Heart left ventricle (tissue), 16 donors: ENCODE measurements at regions not wholly inside any gene's neighbourhood (a gene's known extent, or its start where the extent isn't known, plus 50 kb on each side); places are given as distances from the start of the nearest gene placed in this dataset.
A peak's percentile ranks its signal among the peaks of the same experiment; 100 is the strongest.

Experiments
- ATAC-seq, 4 donors: fragments of 200-7000 bp; cut with Tn5 transposase; one replicate each; pipeline ENCODE4 v1.9.1; 2020 to 2022; ENCODE audit warnings: moderate library complexity in 4 of 4, mild to moderate bottlenecking in 3 of 4, moderate number of reproducible peaks in 1 of 4
- DNase-seq, 5 donors: peaks; one replicate each; pipeline ENCODE4 v3.0.0-alpha.2; 2020
- H3K27ac ChIP-seq, 12 donors: fragments of 200-600 bp; sonication (generic) in 4 of 12; one replicate each; pipeline versions ENCODE4 v1.5.0 to v1.8.0; 2016 to 2022; ENCODE audit warnings: mild to moderate bottlenecking in 2 of 12
- H3K27me3 ChIP-seq, 9 donors: fragments of 200-600 bp; sonication (generic) in 2 of 9; one replicate each; pipeline versions ENCODE4 v1.5.1 to v1.8.0; 2016 to 2022; ENCODE audit warnings: mild to moderate bottlenecking in 3 of 9
- H3K36me3 ChIP-seq, 9 donors: fragments of 200-600 bp; sonication (generic) in 2 of 9; one replicate each; pipeline versions ENCODE4 v1.5.0 to v1.8.0; 2018 to 2022; ENCODE audit warnings: mild to moderate bottlenecking in 2 of 9
- H3K4me1 ChIP-seq, 12 donors: fragments of 200-600 bp; sonication (generic) in 4 of 12; one replicate each; pipeline versions ENCODE4 v1.5.0 to v1.8.0; 2016 to 2022; ENCODE audit warnings: mild to moderate bottlenecking in 3 of 12
- H3K4me3 ChIP-seq, 12 donors: fragments of 200-600 bp; sonication (generic) in 4 of 12; one replicate each; pipeline versions ENCODE4 v1.5.0 to v1.8.0; 2017 to 2022; ENCODE audit warnings: mild to moderate bottlenecking in 9 of 12, moderate library complexity in 4 of 12
- H3K9me3 ChIP-seq, 12 donors: fragments of 200-600 bp; sonication (generic) in 4 of 12; one replicate each; pipeline versions ENCODE4 v1.5.0 to v1.8.0; 2016 to 2022; ENCODE audit warnings: mild to moderate bottlenecking in 1 of 12
- POLR2A ChIP-seq, 2 donors: fragments of 450-650 bp; IDR thresholded peaks; one replicate each; pipeline ENCODE4 v1.6.1; 2017; ENCODE audit warnings: antibody characterized with exemption in 2 of 2, mild to moderate bottlenecking in 2 of 2, moderate library complexity in 2 of 2
- WGBS, 4 donors: extraction: QIAGEN DNeasy Blood & Tissue Kit in 2 of 4; methylation state at CpG; one replicate each; pipeline versions ENCODE4 v1.1.5 to v1.1.7; 2013 to 2018; 5-methylcytosine and 5-hydroxymethylcytosine counted together
- intact Hi-C, 10 donors: fragments of 100-400 bp; cut with DNase I; formaldehyde crosslinking; loops; one replicate each; pipeline versions ENCODE4 v1.11.1 to v1.14.2; 2022
- TF ChIP-seq, protein P1 (sequence below), 12 donors: fragments of 200-600 bp; sonication (generic) in 4 of 12; IDR thresholded peaks; one replicate each; pipeline versions ENCODE4 v1.5.0 to v1.8.0; 2018 to 2022; ENCODE audit warnings: antibody characterized with exemption in 12 of 12, mild to moderate bottlenecking in 5 of 12
- donor health status: ischemic (EF 13 %, LVEDD 7.1; RV severe dilation, severe dysfunction).
- donor health status: healthy with polysubstance abuse.
- donor health status: DM: no; HTN: yes; CAD: no.
- donor health status: DM: no; HTN: no; CAD: no.
- donor health status: ischemic (EF 25% LVEDD 6.9; RV normal size, moderate dysfunction).
- donor health status: ischemic (EF 25% LVEDD 5.7; RV mildly dilated, moderate dysfunction).
- donor health status: healthy.
- donor health status: DM: yes; HTN: yes; CAD: no.
- donor health status: ischemic (EF 35%, LVEDD 5.7; RV mildly dilated, moderate dysfunction).
- donor health status: nonischemic (EF 11% LVEDD 7.7; RV severe dilation, severe dysfunction).
- donor health status: DM: yes; HTN: yes; CAD: no.
- donor health status: PGD.
- donor health status: ischemic (EF 29% LVEDD 5.4; RV normal size, mild dysfunction).
- donor health status: nonischemic (EF 23%, LVEDD 6.1; RV moderate dilation, normal function).

DNA sequence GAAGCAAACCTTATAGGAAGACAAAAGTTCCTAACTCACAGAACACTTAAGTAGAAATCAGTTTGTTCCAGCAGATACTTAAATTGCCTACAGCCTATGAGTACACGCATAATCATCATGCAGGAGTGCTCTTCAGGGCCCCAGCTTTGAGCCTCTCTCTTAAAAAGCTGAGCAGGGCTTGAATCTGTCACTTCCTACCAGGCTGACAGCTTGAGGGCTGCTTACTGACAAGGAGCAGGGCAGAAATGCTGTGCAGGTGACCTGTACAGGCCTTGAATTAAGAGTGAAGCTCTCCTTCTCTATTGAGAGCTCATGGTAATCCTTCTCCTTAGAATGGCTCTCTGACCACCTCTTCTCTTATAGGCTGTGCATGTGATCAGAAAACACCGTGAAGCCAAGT is 66.5 kb upstream of the MAST4 start:
- intact Hi-C loops: no loop called here
- Histone ChIP-seq H3K27me3 (no peaks in the 10 kb centered on the region), H3K4me3 (no peak overlapping the region), H3K9me3 (no peaks in the 10 kb centered on the region), H3K4me1 (peaks cover 0 to 7% (median 0%) of the 10 kb centered on the region in 12 donors), H3K27ac (no peak overlapping the region), H3K36me3 (no peaks in the 10 kb centered on the region)
- ATAC-seq (peak in 3 of 4 donors; percentile 37 to 64 (median 52)), DNase-seq (no peak)
- no peak for TF ChIP-seq POLR2A (IDR thresholded peaks at IDR 0.05)
- TF ChIP-seq, protein P1, sequence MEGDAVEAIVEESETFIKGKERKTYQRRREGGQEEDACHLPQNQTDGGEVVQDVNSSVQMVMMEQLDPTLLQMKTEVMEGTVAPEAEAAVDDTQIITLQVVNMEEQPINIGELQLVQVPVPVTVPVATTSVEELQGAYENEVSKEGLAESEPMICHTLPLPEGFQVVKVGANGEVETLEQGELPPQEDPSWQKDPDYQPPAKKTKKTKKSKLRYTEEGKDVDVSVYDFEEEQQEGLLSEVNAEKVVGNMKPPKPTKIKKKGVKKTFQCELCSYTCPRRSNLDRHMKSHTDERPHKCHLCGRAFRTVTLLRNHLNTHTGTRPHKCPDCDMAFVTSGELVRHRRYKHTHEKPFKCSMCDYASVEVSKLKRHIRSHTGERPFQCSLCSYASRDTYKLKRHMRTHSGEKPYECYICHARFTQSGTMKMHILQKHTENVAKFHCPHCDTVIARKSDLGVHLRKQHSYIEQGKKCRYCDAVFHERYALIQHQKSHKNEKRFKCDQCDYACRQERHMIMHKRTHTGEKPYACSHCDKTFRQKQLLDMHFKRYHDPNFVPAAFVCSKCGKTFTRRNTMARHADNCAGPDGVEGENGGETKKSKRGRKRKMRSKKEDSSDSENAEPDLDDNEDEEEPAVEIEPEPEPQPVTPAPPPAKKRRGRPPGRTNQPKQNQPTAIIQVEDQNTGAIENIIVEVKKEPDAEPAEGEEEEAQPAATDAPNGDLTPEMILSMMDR (IDR thresholded peaks at IDR 0.05): no peak
- WGBS, 4 donors: 60 to 73% (median 66%) methylated on average over 2 of the region's 2 CpGs

DNA sequence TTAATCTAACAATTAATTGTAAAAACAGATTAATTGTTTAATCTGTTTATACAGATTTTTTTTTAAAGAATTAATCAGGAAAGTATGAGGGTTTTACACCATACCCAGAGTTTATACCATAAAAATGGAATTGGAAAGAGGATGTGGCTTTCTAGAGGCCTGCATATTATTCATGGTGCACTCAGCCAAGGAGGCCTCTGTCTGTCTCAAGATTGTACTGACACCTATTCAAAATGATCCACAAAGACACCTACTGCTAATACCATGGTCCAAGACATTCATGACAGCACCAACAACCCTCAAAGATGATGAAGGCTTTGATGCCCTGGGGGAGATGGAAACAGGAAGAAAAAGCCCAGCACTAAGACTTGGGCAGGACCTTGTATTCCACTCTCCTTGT is 58.1 kb upstream of the MAST4 start:
- H3K4me3 ChIP-seq: no peak overlapping the region
- TF ChIP-seq POLR2A (IDR thresholded peaks at IDR 0.05): no peak
- TF ChIP-seq, protein P1 (IDR thresholded peaks at IDR 0.05): no peak
- no peak for DNase-seq
- intact Hi-C loops: no loop called here
- H3K27me3 ChIP-seq: no peaks in the 10 kb centered on the region
- ATAC-seq: no peak
- H3K9me3 ChIP-seq: no peaks in the 10 kb centered on the region
- H3K36me3 ChIP-seq: no peaks in the 10 kb centered on the region
- no peaks in the 10 kb centered on the region for H3K4me1 ChIP-seq
- no peak overlapping the region for H3K27ac ChIP-seq

DNA sequence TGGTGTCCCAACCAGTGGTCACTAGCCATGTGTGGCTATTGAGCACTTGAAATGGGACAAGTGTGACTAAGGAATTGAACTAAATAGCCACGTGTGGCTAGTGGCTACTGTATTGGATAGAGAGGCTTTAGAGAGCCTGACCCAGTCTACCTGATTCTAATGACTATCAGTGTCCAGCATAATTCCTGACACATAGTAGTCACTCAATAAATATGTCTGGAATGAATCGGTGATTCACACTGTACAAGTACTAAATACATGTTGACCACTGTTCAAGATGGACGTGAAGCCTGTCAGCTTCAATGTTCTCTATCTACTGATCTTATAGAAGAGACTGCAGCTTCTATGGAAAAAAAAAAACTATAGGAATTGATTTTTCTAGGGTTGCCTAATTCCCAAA is 57.7 kb upstream of the MAST4 start:
- H3K4me3 ChIP-seq: no peak overlapping the region
- H3K4me1 ChIP-seq: no peaks in the 10 kb centered on the region
- no peaks in the 10 kb centered on the region for H3K36me3 ChIP-seq
- TF ChIP-seq POLR2A (IDR thresholded peaks at IDR 0.05): no peak
- TF ChIP-seq, protein P1 (IDR thresholded peaks at IDR 0.05): no peak
- no peak overlapping the region for H3K27ac ChIP-seq
- H3K9me3 ChIP-seq: no peaks in the 10 kb centered on the region
- 89 to 94% (median 91%) methylated on average over 3 of the region's 3 CpGs for WGBS, 4 donors
- intact Hi-C loops: no loop called here
- no peak for DNase-seq
- no peak for ATAC-seq
- no peaks in the 10 kb centered on the region for H3K27me3 ChIP-seq

DNA sequence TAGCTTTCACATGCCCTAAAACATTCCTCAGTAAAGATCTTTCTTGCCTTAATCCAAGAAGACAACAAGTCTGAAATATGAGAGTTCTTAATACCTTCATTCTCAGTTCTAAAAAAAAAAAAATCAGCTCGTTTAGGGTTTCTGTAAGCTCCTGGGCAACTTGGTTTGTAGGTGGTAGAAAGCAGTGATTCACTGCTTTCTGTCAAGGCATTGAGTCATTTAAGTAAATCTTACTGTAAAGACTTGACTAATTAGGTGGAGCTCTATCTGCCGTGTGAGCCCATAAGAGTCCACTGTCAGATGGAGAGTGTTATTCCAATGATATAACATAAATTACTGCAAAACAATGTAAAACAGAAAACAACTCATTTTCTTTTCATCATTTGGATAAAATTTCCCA is 56.1 kb upstream of the MAST4 start:
- ATAC-seq: no peak
- intact Hi-C loops: no loop called here
- WGBS, 4 donors: 77 to 84% (median 79%) methylated on average over 2 of the region's 2 CpGs

More for the DNA sequence above, 56.1 kb upstream of the MAST4 start:
- no peaks in the 10 kb centered on the region for H3K9me3 ChIP-seq
- no peaks in the 10 kb centered on the region for H3K4me1 ChIP-seq
- H3K4me3 ChIP-seq: no peak overlapping the region
- no peak overlapping the region for H3K27ac ChIP-seq
- H3K36me3 ChIP-seq: no peaks in the 10 kb centered on the region
- no peaks in the 10 kb centered on the region for H3K27me3 ChIP-seq
- TF ChIP-seq POLR2A (IDR thresholded peaks at IDR 0.05): no peak
- TF ChIP-seq, protein P1 (IDR thresholded peaks at IDR 0.05): no peak
- no peak for DNase-seq
